ENCODE measurements at regions not wholly inside any gene's neighbourhood (a gene's known extent, or its start where the extent isn't known, plus 50 kb on each side); places are given as distances from the start of the nearest gene placed in this dataset.

- TF ChIP-seq CTCF (IDR thresholded peaks at IDR 0.05; ENCODE audit: low read length) (no peak), EZH2 (IDR thresholded peaks at IDR 0.05; ENCODE audit: borderline replicate concordance, low read length) (no peak)
These were observed 138.2 kb upstream of the KCTD1 start for GRCh38 chr18:26686532-26686931.
